Keratinocyte (primary cell): ENCODE measurements at regions not wholly inside any gene's neighbourhood (a gene's known extent, or its start where the extent isn't known, plus 50 kb on each side); places are given as distances from the start of the nearest gene placed in this dataset.

Source experiments
- DNase-seq: peaks from one replicate; pipeline ENCODE4 v3.0.0-alpha.2; 2011; ENCODE audit warnings: low read depth, missing footprints, low spot score
- FAIRE-seq: peaks from 2 replicates; lab custom pipeline; 2011; peaks lifted over from hg19 to GRCh38; lab: Jason Lieb, UNC
- H2AFZ ChIP-seq: 2 replicates; pipeline ENCODE4 v1.6.0; 2012; ENCODE audit warnings: low read length, control low read depth, inconsistent platforms; ENCODE audit not compliant: control insufficient read depth
- H3K27ac ChIP-seq: 2 replicates; pipeline ENCODE4 v1.5.1; 2011; ENCODE audit warnings: low read length; ENCODE audit not compliant: control insufficient read depth, insufficient read depth
- H3K27me3 ChIP-seq: 3 replicates; pipeline ENCODE4 v1.6.0; 2011; ENCODE audit warnings: low read length; ENCODE audit not compliant: control insufficient read depth, insufficient read depth; ENCODE audit errors: extremely low read depth
- H3K36me3 ChIP-seq, 2 experiments: 2 replicates in 1 of 2; 3 replicates in 1 of 2; pipeline ENCODE4 v1.5.1; 2011; ENCODE audit warnings: low read length in 2 of 2, mild to moderate bottlenecking in 1 of 2; ENCODE audit not compliant: control insufficient read depth in 2 of 2, insufficient read depth in 2 of 2; ENCODE audit errors: extremely low read depth in 1 of 2
- H3K4me1 ChIP-seq: 3 replicates; pipeline ENCODE4 v1.5.1; 2011; ENCODE audit warnings: low read length; ENCODE audit not compliant: control insufficient read depth, insufficient read depth; ENCODE audit errors: extremely low read depth
- H3K4me2 ChIP-seq: 3 replicates; pipeline ENCODE4 v1.6.0; 2011; ENCODE audit warnings: low read depth, low read length; ENCODE audit not compliant: control insufficient read depth, insufficient read depth; ENCODE audit errors: extremely low read depth
- H3K4me3 ChIP-seq, 3 experiments: fragments of 200-600 bp in 1 of 3; sonication (generic) in 1 of 3; 2 replicates in 2 of 3; 3 replicates in 1 of 3; pipeline ENCODE4 v1.5.1; 2011 to 2016; ENCODE audit warnings: low read length in 3 of 3, mild to moderate bottlenecking in 3 of 3, control low read depth in 2 of 3, inconsistent platforms in 1 of 3, low read depth in 1 of 3, mixed read lengths in 1 of 3, mixed run types in 1 of 3, moderate library complexity in 1 of 3; ENCODE audit not compliant: control insufficient read depth in 2 of 3, insufficient read depth in 2 of 3; ENCODE audit errors: extremely low read depth in 1 of 3
- H3K79me2 ChIP-seq: 2 replicates; pipeline ENCODE4 v1.6.0; 2012; ENCODE audit warnings: low read length; ENCODE audit not compliant: control insufficient read depth, insufficient read depth
- H3K9ac ChIP-seq: 3 replicates; pipeline ENCODE4 v1.6.0; 2011; ENCODE audit warnings: low read length; ENCODE audit not compliant: control insufficient read depth, insufficient read depth; ENCODE audit errors: extremely low read depth
- H3K9me1 ChIP-seq: 3 replicates; pipeline ENCODE4 v1.6.0; 2011; ENCODE audit warnings: low read length; ENCODE audit not compliant: control insufficient read depth, insufficient read depth; ENCODE audit errors: extremely low read depth
- H3K9me3 ChIP-seq: 2 replicates; pipeline ENCODE4 v1.5.1; 2012; ENCODE audit warnings: low read depth, low read length; ENCODE audit not compliant: control insufficient read depth
- H4K20me1 ChIP-seq: 3 replicates; pipeline ENCODE4 v1.6.0; 2011; ENCODE audit warnings: low read length; ENCODE audit not compliant: control insufficient read depth, insufficient read depth; ENCODE audit errors: extremely low read depth
- EZH2 ChIP-seq: IDR thresholded peaks from one replicate; pipeline ENCODE4 v1.6.1; 2012; ENCODE audit warnings: inconsistent platforms, mild to moderate bottlenecking, low read length, moderate library complexity
- dilution Hi-C: fragments of 300-500 bp; cut with MboI; formaldehyde crosslinking; loops from one replicate; pipeline ENCODE4 v1.7.0; 2020; ENCODE audit warnings: low sequenced_read_pairs; ENCODE audit not compliant: extremely low pct_ligation_motif_present
- TF ChIP-seq, protein P1 (sequence below), 3 experiments: IDR thresholded peaks in 1 of 3; conservative IDR thresholded peaks in 1 of 3; optimal IDR thresholded peaks in 1 of 3; 2 replicates in 2 of 3; 3 replicates in 1 of 3; pipeline versions ENCODE3 to v1.5.1; 2011; ENCODE audit warnings: low read length in 3 of 3, mild to moderate bottlenecking in 3 of 3, moderate library complexity in 2 of 3, control low read depth in 1 of 3, inconsistent platforms in 1 of 3; ENCODE audit not compliant: insufficient read depth in 2 of 3; ENCODE audit errors: extremely low read depth in 1 of 3

DNA sequence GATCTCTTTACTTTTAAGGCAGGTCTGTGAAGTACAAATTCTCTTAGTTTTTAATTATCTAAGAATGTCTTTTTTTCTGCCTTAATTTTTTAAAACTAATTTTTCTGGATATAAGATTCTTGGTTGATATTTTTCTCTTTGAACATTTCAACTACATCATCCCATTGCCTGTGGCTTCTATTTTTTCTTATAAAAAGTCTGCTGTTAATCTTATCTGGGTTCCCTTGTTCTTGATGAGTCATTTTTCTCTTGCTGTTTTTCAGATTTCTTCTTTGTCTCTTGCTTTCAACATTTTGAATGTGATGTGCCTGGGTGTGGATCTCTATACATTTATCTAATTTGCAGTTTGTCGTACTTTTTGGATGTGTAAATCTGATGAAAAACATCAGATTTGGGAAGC lies 525.2 kb upstream of the PBX1 start:
- no peaks in the 10 kb centered on the region for H3K79me2 ChIP-seq
- dilution Hi-C loops: no loop called here
- H3K4me1 ChIP-seq: no peaks in the 10 kb centered on the region
- H3K4me2 ChIP-seq: no peak overlapping the region
- no peaks in the 10 kb centered on the region for H3K36me3 ChIP-seq
- no peak overlapping the region for H2AFZ ChIP-seq
- H4K20me1 ChIP-seq: no peaks in the 10 kb centered on the region
- H3K9ac ChIP-seq: no peak overlapping the region
- TF ChIP-seq, protein P1, sequence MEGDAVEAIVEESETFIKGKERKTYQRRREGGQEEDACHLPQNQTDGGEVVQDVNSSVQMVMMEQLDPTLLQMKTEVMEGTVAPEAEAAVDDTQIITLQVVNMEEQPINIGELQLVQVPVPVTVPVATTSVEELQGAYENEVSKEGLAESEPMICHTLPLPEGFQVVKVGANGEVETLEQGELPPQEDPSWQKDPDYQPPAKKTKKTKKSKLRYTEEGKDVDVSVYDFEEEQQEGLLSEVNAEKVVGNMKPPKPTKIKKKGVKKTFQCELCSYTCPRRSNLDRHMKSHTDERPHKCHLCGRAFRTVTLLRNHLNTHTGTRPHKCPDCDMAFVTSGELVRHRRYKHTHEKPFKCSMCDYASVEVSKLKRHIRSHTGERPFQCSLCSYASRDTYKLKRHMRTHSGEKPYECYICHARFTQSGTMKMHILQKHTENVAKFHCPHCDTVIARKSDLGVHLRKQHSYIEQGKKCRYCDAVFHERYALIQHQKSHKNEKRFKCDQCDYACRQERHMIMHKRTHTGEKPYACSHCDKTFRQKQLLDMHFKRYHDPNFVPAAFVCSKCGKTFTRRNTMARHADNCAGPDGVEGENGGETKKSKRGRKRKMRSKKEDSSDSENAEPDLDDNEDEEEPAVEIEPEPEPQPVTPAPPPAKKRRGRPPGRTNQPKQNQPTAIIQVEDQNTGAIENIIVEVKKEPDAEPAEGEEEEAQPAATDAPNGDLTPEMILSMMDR (optimal IDR thresholded peaks at IDR 0.05 in 1 of 3, IDR thresholded peaks at IDR 0.05 in 1 of 3, conservative IDR thresholded peaks at IDR 0.05 in 1 of 3; ENCODE audit: extremely low read depth in 1 of 3, insufficient read depth in 2 of 3, low read length in 3 of 3): no peak
- TF ChIP-seq EZH2: no peak
- no peaks in the 10 kb centered on the region for H3K27me3 ChIP-seq
- no peaks in the 10 kb centered on the region for H3K9me3 ChIP-seq
- no peak overlapping the region for H3K27ac ChIP-seq
- H3K9me1 ChIP-seq: no peaks in the 10 kb centered on the region
- DNase-seq (no peak), FAIRE-seq (no peak)
- no peak overlapping the region for H3K4me3 ChIP-seq

DNA sequence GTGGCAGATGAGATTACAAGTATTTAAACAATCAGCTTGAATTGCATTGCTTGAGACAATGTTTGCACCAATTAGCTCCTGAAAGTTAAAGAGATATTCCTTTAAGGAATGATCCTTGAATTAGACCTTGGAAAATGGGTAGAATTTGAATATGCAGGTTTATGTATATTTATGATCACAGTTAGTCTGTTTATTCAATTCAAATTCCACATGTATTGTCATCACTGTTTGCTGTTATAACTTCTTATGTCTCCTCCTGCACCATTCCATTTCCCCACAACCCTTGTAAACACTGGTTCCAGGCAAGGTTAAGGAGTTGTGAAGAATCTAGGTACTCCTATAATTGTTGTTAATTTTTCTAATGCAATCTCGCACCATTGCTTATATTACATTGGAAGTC lies 518.2 kb upstream of the PBX1 start:
- H3K4me1 ChIP-seq: no peaks in the 10 kb centered on the region

More for the DNA sequence above, 518.2 kb upstream of the PBX1 start:
- Histone ChIP-seq H3K27ac (no peak overlapping the region), H3K79me2 (no peaks in the 10 kb centered on the region), H3K9me1 (no peaks in the 10 kb centered on the region), H3K4me3 (no peak overlapping the region), H3K36me3 (no peaks in the 10 kb centered on the region), H4K20me1 (no peaks in the 10 kb centered on the region), H2AFZ (no peak overlapping the region), H3K27me3 (no peaks in the 10 kb centered on the region), H3K9ac (no peak overlapping the region), H3K4me2 (no peak overlapping the region), H3K9me3 (no peaks in the 10 kb centered on the region)
- DNase-seq (no peak), FAIRE-seq (no peak)
- TF ChIP-seq, protein P1 (optimal IDR thresholded peaks at IDR 0.05 in 1 of 3, IDR thresholded peaks at IDR 0.05 in 1 of 3, conservative IDR thresholded peaks at IDR 0.05 in 1 of 3; ENCODE audit: extremely low read depth in 1 of 3, insufficient read depth in 2 of 3, low read length in 3 of 3): no peak
- TF ChIP-seq EZH2: no peak
- dilution Hi-C loops: no loop called here
